HEK293T (cell line): ENCODE measurements at regions not wholly inside any gene's neighbourhood (a gene's known extent, or its start where the extent isn't known, plus 50 kb on each side); places are given as distances from the start of the nearest gene placed in this dataset.

ENCODE experiments used
- CTCF ChIA-PET: fragments of 350-600 bp; formaldehyde crosslinking; extraction: SDS; loops from one replicate; lab custom pipeline; 2021; ENCODE audit warnings: antibody characterized with exemption, inconsistent platforms; lab: Yijun Ruan, JAX
- POLR2A ChIA-PET: fragments of 350-600 bp; formaldehyde crosslinking; extraction: SDS; loops from one replicate; lab custom pipeline; 2020; ENCODE audit warnings: antibody characterized with exemption, inconsistent platforms; lab: Yijun Ruan, JAX
- DNase-seq: peaks from one replicate; pipeline ENCODE4 v3.0.0; 2012; ENCODE audit warnings: mixed read lengths; ENCODE audit errors: extremely low spot score
- ARNT ChIP-seq: fragments of 450-650 bp; IDR thresholded peaks from 2 replicates; pipeline ENCODE4 v1.6.1; 2017; ENCODE audit warnings: mild to moderate bottlenecking
- BHLHE40 ChIP-seq: fragments of 450-650 bp; IDR thresholded peaks from 2 replicates; pipeline ENCODE4 v1.6.1; 2016; ENCODE audit warnings: mild to moderate bottlenecking, moderate library complexity, borderline replicate concordance
- CTBP1 ChIP-seq: fragments of 450-650 bp; IDR thresholded peaks from 2 replicates; pipeline ENCODE4 v1.6.1; 2016; ENCODE audit warnings: borderline replicate concordance
- ELF4 ChIP-seq: fragments of 450-650 bp; IDR thresholded peaks from 2 replicates; pipeline ENCODE4 v1.6.1; 2017; ENCODE audit warnings: antibody characterized with exemption
- FOXA1 ChIP-seq: fragments of 450-650 bp; IDR thresholded peaks from 2 replicates; pipeline ENCODE4 v1.6.1; 2016; ENCODE audit warnings: mild to moderate bottlenecking
- FOXK2 ChIP-seq: fragments of 450-650 bp; IDR thresholded peaks from 2 replicates; pipeline ENCODE4 v1.6.1; 2016; ENCODE audit warnings: mild to moderate bottlenecking
- FOXM1 ChIP-seq: fragments of 450-650 bp; IDR thresholded peaks from 2 replicates; pipeline ENCODE4 v1.6.1; 2017; ENCODE audit warnings: mild to moderate bottlenecking, borderline replicate concordance
- HDGF ChIP-seq: fragments of 450-650 bp; IDR thresholded peaks from 2 replicates; pipeline ENCODE4 v1.6.1; 2017; ENCODE audit warnings: antibody characterized with exemption, borderline replicate concordance
- L3MBTL2 ChIP-seq: fragments of 450-650 bp; conservative IDR thresholded peaks from 2 replicates; pipeline ENCODE4 v1.6.1; 2016; ENCODE audit warnings: mild to moderate bottlenecking
- LEF1 ChIP-seq: fragments of 450-650 bp; IDR thresholded peaks from 2 replicates; pipeline ENCODE4 v1.6.1; 2017; ENCODE audit warnings: mild to moderate bottlenecking, borderline replicate concordance
- NFRKB ChIP-seq: fragments of 450-650 bp; IDR thresholded peaks from 2 replicates; pipeline ENCODE4 v1.6.1; 2016; ENCODE audit warnings: mild to moderate bottlenecking, moderate library complexity
- SP1 ChIP-seq: fragments of 450-650 bp; IDR thresholded peaks from 2 replicates; pipeline ENCODE4 v1.6.1; 2017
- SUZ12 ChIP-seq: fragments of 450-650 bp; IDR thresholded peaks from 2 replicates; pipeline ENCODE4 v1.6.1; 2016; ENCODE audit warnings: mild to moderate bottlenecking
- TARDBP ChIP-seq: fragments of 450-650 bp; IDR thresholded peaks from 2 replicates; pipeline ENCODE4 v1.6.1; 2016
- ZNF384 ChIP-seq: fragments of 450-650 bp; IDR thresholded peaks from 2 replicates; pipeline ENCODE4 v1.6.1; 2016
- TF ChIP-seq, protein P1 (sequence below): fragments of 450-650 bp; IDR thresholded peaks from 2 replicates; pipeline ENCODE4 v1.6.1; 2016

DNA sequence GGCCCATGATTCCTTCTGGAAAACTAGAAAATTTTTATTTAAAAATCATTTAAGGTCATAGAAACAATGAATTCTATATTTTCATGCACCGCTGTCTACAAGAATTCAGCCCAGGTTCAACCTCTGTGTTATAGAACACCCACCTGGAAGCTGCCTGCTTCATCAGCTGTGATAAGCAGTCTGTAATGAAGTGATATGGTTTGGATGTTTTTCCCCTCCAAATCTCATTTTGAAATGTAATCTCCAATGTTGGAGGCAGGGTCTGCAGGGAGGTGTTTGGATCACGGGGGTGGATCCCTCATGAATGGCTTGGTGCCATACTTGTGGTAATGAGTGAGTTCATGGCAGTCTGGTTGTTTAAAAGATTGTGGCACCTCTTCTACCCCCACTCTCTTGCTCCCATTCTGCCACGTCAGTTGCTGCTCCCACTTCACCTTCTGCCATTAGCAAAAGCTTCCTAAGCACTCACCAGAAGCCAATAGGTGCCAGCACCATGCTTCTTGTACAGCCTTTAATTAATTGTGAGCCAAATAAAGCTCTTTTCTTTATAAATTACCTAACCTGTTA lies 55.6 kb downstream of the MRPL32 start:
- TF ChIP-seq FOXA1 (no peak), NFRKB (no peak), BHLHE40 (no peak), L3MBTL2 (no peak), ELF4 (no peak), FOXM1 (no peak), FOXK2 (no peak), SUZ12 (no peak), SP1 (no peak), TARDBP (no peak), LEF1 (no peak), HDGF (no peak), ZNF384 (no peak), ARNT (no peak), CTBP1 (no peak)
- TF ChIP-seq, protein P1, sequence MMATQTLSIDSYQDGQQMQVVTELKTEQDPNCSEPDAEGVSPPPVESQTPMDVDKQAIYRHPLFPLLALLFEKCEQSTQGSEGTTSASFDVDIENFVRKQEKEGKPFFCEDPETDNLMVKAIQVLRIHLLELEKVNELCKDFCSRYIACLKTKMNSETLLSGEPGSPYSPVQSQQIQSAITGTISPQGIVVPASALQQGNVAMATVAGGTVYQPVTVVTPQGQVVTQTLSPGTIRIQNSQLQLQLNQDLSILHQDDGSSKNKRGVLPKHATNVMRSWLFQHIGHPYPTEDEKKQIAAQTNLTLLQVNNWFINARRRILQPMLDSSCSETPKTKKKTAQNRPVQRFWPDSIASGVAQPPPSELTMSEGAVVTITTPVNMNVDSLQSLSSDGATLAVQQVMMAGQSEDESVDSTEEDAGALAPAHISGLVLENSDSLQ = no peak
- CTCF ChIA-PET = no interaction called here

DNA sequence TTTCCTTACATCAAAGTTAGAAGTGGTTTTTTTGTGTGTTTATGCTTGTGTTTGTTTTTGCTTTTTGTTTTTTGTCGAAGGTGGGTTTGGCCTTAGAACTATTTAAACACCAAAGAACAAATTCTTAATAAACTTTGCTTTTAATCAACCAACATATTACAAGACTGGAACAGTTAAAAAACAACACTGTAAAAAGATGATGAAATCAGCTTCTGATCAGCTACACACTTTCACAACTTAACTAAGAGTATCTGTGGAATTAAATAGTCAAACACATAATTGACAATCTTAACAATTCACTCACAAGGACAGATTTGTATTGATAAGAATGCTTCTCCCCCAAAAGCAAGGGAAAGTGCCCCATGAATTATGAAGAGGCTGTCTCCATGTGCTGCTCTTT lies 58.8 kb downstream of the MRPL32 start:
- no peak for TF ChIP-seq TARDBP
- no peak for TF ChIP-seq LEF1
- TF ChIP-seq, protein P1 = no peak
- no peak for TF ChIP-seq CTBP1
- TF ChIP-seq SP1 = no peak
- no peak for TF ChIP-seq ZNF384
- ChIA-PET CTCF (no interaction called here), POLR2A (no interaction called here)
- no peak for DNase-seq

More for the DNA sequence above, 55.6 kb downstream of the MRPL32 start:
- POLR2A ChIA-PET = no interaction called here
- no peak for DNase-seq

DNA sequence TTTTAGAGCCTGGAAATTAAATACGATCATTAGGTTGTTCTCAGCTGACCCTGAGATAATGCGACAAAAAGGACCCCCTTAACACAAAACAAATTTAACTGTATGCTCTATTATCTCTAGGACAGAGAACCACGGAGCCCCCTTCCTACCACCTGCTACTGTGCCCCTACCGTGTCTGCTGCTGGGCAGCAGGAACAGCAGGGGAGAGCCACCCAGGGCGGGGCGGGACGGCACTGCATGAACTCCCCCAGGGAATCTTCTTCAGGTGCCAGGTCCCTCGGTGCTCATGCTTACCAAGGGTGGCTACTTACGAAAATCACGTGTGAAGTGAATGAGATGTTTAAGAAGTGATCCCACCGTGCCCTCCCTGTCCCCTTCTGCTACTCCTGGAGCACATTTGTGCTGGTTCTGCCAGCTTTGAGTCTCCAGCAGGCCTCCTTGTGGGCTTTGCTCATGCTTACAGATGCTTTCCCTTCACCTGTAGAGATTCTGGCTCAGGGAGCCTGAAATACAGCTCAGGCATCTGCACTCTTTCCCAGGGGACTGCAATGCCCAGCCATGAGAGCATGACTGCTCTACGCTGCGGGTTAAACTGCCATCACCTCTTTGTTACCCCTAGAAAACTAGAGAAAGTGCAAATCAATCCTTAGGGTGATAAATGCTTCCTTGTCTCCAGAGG lies 59.9 kb downstream of the MRPL32 start:
- CTCF ChIA-PET = no interaction called here
- TF ChIP-seq FOXM1 (no peak), TARDBP (no peak), CTBP1 (no peak)
- no peak for DNase-seq
- POLR2A ChIA-PET = no interaction called here

DNA sequence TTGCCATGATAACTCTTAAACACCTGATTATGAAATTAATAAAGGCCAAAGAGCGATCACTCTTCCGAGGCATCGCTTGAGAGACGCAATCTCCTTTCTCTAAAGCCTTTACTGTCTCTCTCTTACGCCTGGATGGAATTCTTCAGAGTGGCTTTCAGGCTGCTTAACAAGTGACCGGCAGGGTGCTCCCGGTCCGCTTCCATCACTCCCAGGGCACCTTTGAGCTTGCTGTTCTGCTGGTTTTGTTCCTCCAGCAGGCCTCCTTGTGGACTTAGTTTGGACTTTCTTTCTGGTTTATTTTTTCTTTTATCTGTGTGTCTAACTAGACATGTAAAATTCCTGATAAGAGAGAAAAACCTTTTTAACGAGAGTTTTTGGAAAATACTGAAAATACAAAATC lies 60.9 kb downstream of the MRPL32 start:
- DNase-seq = peak; percentile 16
- ChIA-PET POLR2A (no interaction called here), CTCF (interaction anchor here (1.7 kb wide), 1 partner anchor 9 kb away, joined by 5 read pairs; no protein-coding TSS in a partner anchor)
- TF ChIP-seq ELF4 (no peak), L3MBTL2 (no peak), NFRKB (no peak), ARNT (no peak), CTBP1 (no peak), HDGF (no peak), LEF1 (no peak), FOXM1 (no peak), TARDBP (no peak)

DNA sequence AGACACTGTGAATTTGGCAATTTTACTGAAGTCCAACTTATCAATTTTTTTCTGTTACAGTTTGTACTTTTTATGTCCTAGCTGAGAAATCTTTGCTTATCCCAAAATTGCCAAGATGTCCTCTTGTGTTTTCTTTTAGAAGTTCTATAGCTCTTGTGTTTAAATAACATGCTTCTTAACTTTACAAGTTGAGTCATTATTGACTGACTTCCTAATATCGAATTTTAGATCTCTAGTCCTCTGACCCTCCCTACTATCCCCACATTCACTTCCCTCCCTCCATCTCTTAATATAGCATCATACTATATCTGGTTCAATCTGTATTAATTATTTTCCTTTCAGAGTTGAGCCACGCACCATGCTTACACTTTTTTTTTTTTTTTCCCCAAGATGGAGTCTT lies 61.9 kb downstream of the MRPL32 start:
- DNase-seq = no peak
- CTCF ChIA-PET = interaction anchor here (1.7 kb wide), 1 partner anchor 10 kb away, joined by 5 read pairs; no protein-coding TSS in a partner anchor
- POLR2A ChIA-PET = no interaction called here
- no peak for TF ChIP-seq HDGF
- TF ChIP-seq, protein P1 = no peak

DNA sequence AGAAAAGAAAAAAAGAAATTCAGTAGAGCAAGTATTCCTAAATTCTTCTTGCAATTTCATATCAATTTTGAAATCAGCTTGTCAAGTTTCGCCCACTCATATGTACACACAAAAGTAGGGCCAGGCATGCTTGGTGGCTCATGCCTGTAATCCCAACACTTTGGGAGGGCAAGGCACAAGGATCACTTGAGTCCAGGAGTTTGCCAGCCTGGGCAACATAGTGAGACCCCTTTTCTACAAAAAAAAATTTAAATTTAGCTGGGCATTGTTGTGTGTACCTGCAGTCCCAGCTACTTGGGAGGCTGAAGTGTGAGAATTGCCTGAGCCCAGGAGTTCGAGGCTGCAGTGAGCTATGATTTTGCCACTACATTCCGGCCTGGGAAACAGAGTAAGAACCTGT lies 65.4 kb downstream of the MRPL32 start:
- CTCF ChIA-PET = interaction anchor here (0.6 kb wide), 1 partner anchor 26 kb away, joined by 4 read pairs; no protein-coding TSS in a partner anchor
- TF ChIP-seq FOXM1 (no peak), L3MBTL2 (no peak), ZNF384 (no peak), FOXK2 (no peak), ARNT (no peak), SP1 (no peak), BHLHE40 (no peak), FOXA1 (no peak), ELF4 (no peak), CTBP1 (no peak), NFRKB (no peak), SUZ12 (no peak), LEF1 (no peak), HDGF (no peak)
- TF ChIP-seq, protein P1 = no peak
- no peak for DNase-seq
- POLR2A ChIA-PET = no interaction called here
